H1 (cell line): ENCODE measurements at regions not wholly inside any gene's neighbourhood (a gene's known extent, or its start where the extent isn't known, plus 50 kb on each side); places are given as distances from the start of the nearest gene placed in this dataset.

ENCODE experiments used
- CTCF ChIA-PET: fragments of 300-600 bp; sonication (Branson Sonifier 250); formaldehyde crosslinking; loops from one replicate; lab custom pipeline; 2021; ENCODE audit not compliant: partially characterized antibody; lab: Charles Lee
- POLR2A ChIA-PET: fragments of 300-600 bp; sonication (Branson Sonifier 250); formaldehyde crosslinking; loops from one replicate; lab custom pipeline; 2021; ENCODE audit warnings: inconsistent platforms; ENCODE audit not compliant: partially characterized antibody; lab: Charles Lee
- DNase-seq, 2 experiments: peaks; one replicate each; pipeline versions ENCODE4 v3.0.0 to v3.0.0-alpha.2; 2010 to 2022; ENCODE audit warnings: low spot score in 2 of 2, low read depth in 1 of 2, mixed read lengths in 1 of 2
- FAIRE-seq: peaks from 2 replicates; lab custom pipeline; 2011; peaks lifted over from hg19 to GRCh38; lab: Jason Lieb, UNC
- H2AFZ ChIP-seq: 2 replicates; pipeline ENCODE4 v1.8.1; 2012; ENCODE audit warnings: low read length, inconsistent platforms
- H2AK5ac ChIP-seq: 2 replicates; pipeline ENCODE4 v1.6.1; 2013; ENCODE audit warnings: low read depth, low read length
- H2BK120ac ChIP-seq: replicated peaks from 2 replicates; pipeline ENCODE3; 2013; ENCODE audit warnings: low read depth, low read length, inconsistent platforms
- H2BK12ac ChIP-seq: 2 replicates; pipeline ENCODE4 v1.6.1; 2013; ENCODE audit warnings: low read depth, low read length
- H2BK15ac ChIP-seq: 2 replicates; pipeline ENCODE4 v1.6.1; 2013; ENCODE audit warnings: low read length
- H2BK20ac ChIP-seq: 2 replicates; pipeline ENCODE4 v1.6.1; 2013; ENCODE audit warnings: low read length
- H2BK5ac ChIP-seq: 2 replicates; pipeline ENCODE4 v1.6.1; 2013; ENCODE audit warnings: low read depth, low read length
- H3K14ac ChIP-seq: 2 replicates; pipeline ENCODE4 v1.6.1; 2013; ENCODE audit warnings: inconsistent platforms; ENCODE audit not compliant: insufficient read length
- H3K18ac ChIP-seq: 2 replicates; pipeline ENCODE4 v1.6.1; 2013; ENCODE audit warnings: low read length; ENCODE audit errors: extremely low read depth
- H3K23ac ChIP-seq: 2 replicates; pipeline ENCODE4 v1.6.1; 2013; ENCODE audit warnings: inconsistent platforms; ENCODE audit not compliant: insufficient read length
- H3K23me2 ChIP-seq: 2 replicates; pipeline ENCODE4 v1.6.1; 2013; ENCODE audit warnings: low read depth, low read length
- H3K27ac ChIP-seq: 2 replicates; pipeline ENCODE4 v1.6.1; 2011; ENCODE audit warnings: low read depth, low read length, inconsistent platforms
- H3K27me3 ChIP-seq, 4 experiments: replicated peaks in 1 of 4; 1 replicate in 1 of 4; 2 replicates in 3 of 4; pipeline versions ENCODE4 v1.6.1 to v1.8.1; 2011 to 2013; ENCODE audit warnings: low read length in 3 of 4, mild to moderate bottlenecking in 3 of 4, inconsistent platforms in 2 of 4, mixed read lengths in 2 of 4, moderate library complexity in 1 of 4; ENCODE audit not compliant: control insufficient read depth in 3 of 4, insufficient read depth in 3 of 4; ENCODE audit errors: extremely low read depth in 1 of 4
- H3K36me3 ChIP-seq, 4 experiments: 2 replicates each; pipeline versions ENCODE4 v1.6.1 to v1.8.1; 2011 to 2013; ENCODE audit warnings: mild to moderate bottlenecking in 4 of 4, low read length in 3 of 4, moderate library complexity in 2 of 4, control low read depth in 1 of 4, inconsistent platforms in 1 of 4; ENCODE audit not compliant: insufficient read depth in 4 of 4, control insufficient read depth in 2 of 4
- H3K4ac ChIP-seq: replicated peaks from 2 replicates; pipeline ENCODE3; 2013; ENCODE audit warnings: low read length, low read depth, mixed read lengths, inconsistent platforms; ENCODE audit not compliant: insufficient read length
- H3K4me1 ChIP-seq, 4 experiments: replicated peaks in 1 of 4; 1 replicate in 1 of 4; 2 replicates in 3 of 4; pipeline versions ENCODE4 v1.6.1 to v1.8.1; 2011 to 2013; ENCODE audit warnings: low read length in 3 of 4, inconsistent platforms in 2 of 4, mixed read lengths in 1 of 4; ENCODE audit not compliant: insufficient read depth in 4 of 4, control insufficient read depth in 3 of 4
- H3K4me2 ChIP-seq, 2 experiments: 2 replicates each; pipeline versions ENCODE4 v1.6.1 to v1.8.1; 2011 to 2013; ENCODE audit warnings: low read depth in 2 of 2, low read length in 2 of 2, control low read depth in 1 of 2, inconsistent platforms in 1 of 2, mild to moderate bottlenecking in 1 of 2; ENCODE audit not compliant: insufficient read depth in 1 of 2
- H3K4me3 ChIP-seq, 4 experiments: fragments of 200-600, 300-600 bp in 1 of 4; sonication (generic), shearing (Covaris generic), sonication (Bioruptor Twin) in 1 of 4; 2 replicates each; pipeline versions ENCODE4 v1.5.1 to v1.8.1; 2011 to 2016; ENCODE audit warnings: low read length in 4 of 4, low read depth in 3 of 4, control low read depth in 2 of 4, inconsistent platforms in 2 of 4, mild to moderate bottlenecking in 2 of 4, mixed read lengths in 1 of 4, moderate library complexity in 1 of 4; ENCODE audit not compliant: insufficient read depth in 2 of 4; ENCODE audit errors: extremely low read depth in 1 of 4
- H3K56ac ChIP-seq: replicated peaks from 2 replicates; pipeline ENCODE3; 2013; ENCODE audit warnings: low read depth, mild to moderate bottlenecking, mixed read lengths, low read length, inconsistent platforms; ENCODE audit not compliant: insufficient read length
- H3K79me1 ChIP-seq: 2 replicates; pipeline ENCODE4 v1.6.1; 2013; ENCODE audit warnings: low read depth, low read length, control low read depth
- H3K79me2 ChIP-seq, 2 experiments: 2 replicates each; pipeline versions ENCODE4 v1.6.1 to v1.8.1; 2012 to 2013; ENCODE audit warnings: low read length in 2 of 2, mild to moderate bottlenecking in 2 of 2, inconsistent platforms in 1 of 2; ENCODE audit not compliant: insufficient read depth in 2 of 2, control insufficient read depth in 1 of 2
- H3K9ac ChIP-seq, 4 experiments: replicated peaks in 1 of 4; 1 replicate in 1 of 4; 2 replicates in 3 of 4; pipeline versions ENCODE4 v1.6.1 to v1.8.1; 2011 to 2013; ENCODE audit warnings: low read depth in 3 of 4, low read length in 3 of 4, control low read depth in 2 of 4, mild to moderate bottlenecking in 2 of 4, moderate library complexity in 2 of 4, inconsistent platforms in 1 of 4; ENCODE audit errors: extremely low read depth in 1 of 4
- H3K9me3 ChIP-seq, 2 experiments: 2 replicates each; pipeline versions ENCODE4 v1.6.1 to v1.8.1; 2012 to 2013; ENCODE audit warnings: mild to moderate bottlenecking in 2 of 2, moderate library complexity in 2 of 2, control low read depth in 1 of 2, inconsistent platforms in 1 of 2, low read depth in 1 of 2, low read length in 1 of 2, mixed read lengths in 1 of 2; ENCODE audit not compliant: insufficient read depth in 2 of 2
- H4K20me1 ChIP-seq, 2 experiments: replicated peaks in 1 of 2; 2 replicates each; pipeline versions ENCODE3 to v1.8.1; 2011 to 2013; ENCODE audit warnings: inconsistent platforms in 2 of 2, low read length in 2 of 2, mild to moderate bottlenecking in 1 of 2; ENCODE audit not compliant: insufficient read depth in 2 of 2, control insufficient read depth in 1 of 2
- H4K5ac ChIP-seq: 2 replicates; pipeline ENCODE4 v1.6.1; 2013; ENCODE audit warnings: low read length, low read depth, mixed read lengths, inconsistent platforms; ENCODE audit not compliant: insufficient read length
- H4K8ac ChIP-seq: 2 replicates; pipeline ENCODE4 v1.8.0; 2013; ENCODE audit warnings: mild to moderate bottlenecking, moderate library complexity, low read length, inconsistent platforms; ENCODE audit not compliant: insufficient read depth; ENCODE audit errors: extremely low read depth
- H4K91ac ChIP-seq: replicated peaks from 2 replicates; pipeline ENCODE3; 2013; ENCODE audit warnings: low read length, mixed read lengths, inconsistent platforms; ENCODE audit not compliant: insufficient read length
- ATF3 ChIP-seq: IDR thresholded peaks from 2 replicates; pipeline ENCODE4 v1.6.1; 2011; ENCODE audit warnings: low read depth, mild to moderate bottlenecking, low read length; ENCODE audit not compliant: insufficient read depth
- BCL11A ChIP-seq, 2 experiments: IDR thresholded peaks; one replicate each; pipeline ENCODE4 v1.6.1; 2011; ENCODE audit warnings: low read depth in 2 of 2, low read length in 2 of 2, mild to moderate bottlenecking in 2 of 2
- CTBP2 ChIP-seq: IDR thresholded peaks from 2 replicates; pipeline ENCODE4 v1.7.0; 2011; ENCODE audit warnings: borderline replicate concordance, mild to moderate bottlenecking, moderate library complexity, mixed read lengths, low read length; ENCODE audit not compliant: insufficient read depth, insufficient read length
- EGR1 ChIP-seq: IDR thresholded peaks from 2 replicates; pipeline ENCODE4 v1.6.1; 2011; ENCODE audit warnings: low read depth, low read length, borderline replicate concordance
- EP300 ChIP-seq, 2 experiments: IDR thresholded peaks; 1 replicate in 1 of 2; 2 replicates in 1 of 2; pipeline ENCODE4 v1.6.1; 2011 to 2012; ENCODE audit warnings: low read depth in 2 of 2, low read length in 2 of 2, mild to moderate bottlenecking in 2 of 2, borderline replicate concordance in 1 of 2, inconsistent platforms in 1 of 2, moderate library complexity in 1 of 2
- KDM5A ChIP-seq: fragments of 200-600 bp; IDR thresholded peaks from 2 replicates; pipeline ENCODE4 v1.7.1; 2012; ENCODE audit warnings: mild to moderate bottlenecking, low read length, inconsistent platforms, mixed read lengths
- NANOG ChIP-seq: IDR thresholded peaks from 2 replicates; pipeline ENCODE4 v1.6.1; 2011; ENCODE audit warnings: low read length, low read depth, mild to moderate bottlenecking, inconsistent platforms; ENCODE audit not compliant: insufficient read depth, poor library complexity, severe bottlenecking
- RBBP5 ChIP-seq: IDR thresholded peaks from 2 replicates; pipeline ENCODE4 v1.7.1; 2012; ENCODE audit warnings: low read depth, mild to moderate bottlenecking, inconsistent platforms, low read length, moderate library complexity, borderline replicate concordance
- SUZ12 ChIP-seq: fragments of 200-600 bp; sonication (generic); IDR thresholded peaks from 2 replicates; pipeline ENCODE4 v1.6.1; 2012; ENCODE audit warnings: mild to moderate bottlenecking, inconsistent platforms, low read length, moderate library complexity, mixed read lengths
- TEAD4 ChIP-seq: IDR thresholded peaks from 2 replicates; pipeline ENCODE4 v1.6.1; 2012; ENCODE audit warnings: low read depth, low read length, inconsistent platforms, mixed read lengths
- WGBS, 2 experiments: shearing (Covaris generic) in 1 of 2; methylation state at CpG; one replicate each; pipeline versions ENCODE4 v1.1.6 to v1.1.7; 2013 to 2015; ENCODE audit warnings: low lambda C conversion rate in 2 of 2, mixed read lengths in 2 of 2, inconsistent platforms in 1 of 2, low coverage in 1 of 2, missing lambda C conversion rate in 1 of 2; ENCODE audit not compliant: insufficient replicate concordance in 2 of 2, insufficient coverage in 1 of 2, insufficient read length in 1 of 2; ENCODE audit errors: extremely low coverage in 1 of 2, missing lambda C conversion rate in 1 of 2; 5-methylcytosine and 5-hydroxymethylcytosine counted together

GRCh38 chr9:107691664-107692063 lies 202.1 kb upstream of the KLF4 start:
- no peak overlapping the region for H3K4ac ChIP-seq
- no peaks in the 10 kb centered on the region for H3K79me1 ChIP-seq
- no peak overlapping the region for H3K9ac ChIP-seq
- no peak overlapping the region for H3K27ac ChIP-seq
- H3K79me2 ChIP-seq, result no peaks in the 10 kb centered on the region
- FAIRE-seq (no peak), DNase-seq (no peak)
- no peak overlapping the region for H3K56ac ChIP-seq
- H3K18ac ChIP-seq, result no peak overlapping the region
- no peak overlapping the region for H2AK5ac ChIP-seq
- no peak overlapping the region for H2BK5ac ChIP-seq
- no peaks in the 10 kb centered on the region for H3K23me2 ChIP-seq
- 87% methylated on average over 2 of the region's 2 CpGs; no CpG with 5 or more reads in 1 of the 2 experiments for WGBS, 2 experiments
- H4K8ac ChIP-seq, result no peak overlapping the region
- ChIA-PET POLR2A (interaction anchor here (0.6 kb wide), 1 partner anchor 205 kb away, joined by 3 read pairs; no protein-coding TSS in a partner anchor), CTCF (no interaction called here)
- no peak overlapping the region for H2BK15ac ChIP-seq
- H2BK20ac ChIP-seq, result no peak overlapping the region
- no peaks in the 10 kb centered on the region for H3K27me3 ChIP-seq
- H2BK120ac ChIP-seq, result no peak overlapping the region
- H3K14ac ChIP-seq, result no peak overlapping the region
- H3K9me3 ChIP-seq, result peaks cover 0 to 4% of the 10 kb centered on the region in 2 experiments; a peak in 2 of 4 replicates
- H3K4me3 ChIP-seq, result no peak overlapping the region
- no peak overlapping the region for H3K4me2 ChIP-seq
- TF ChIP-seq RBBP5 (no peak), SUZ12 (no peak), EGR1 (no peak), BCL11A (IDR thresholded peaks at IDR 0.05; ENCODE audit: low read depth in 2 of 2, low read length in 2 of 2) (no peak), TEAD4 (no peak), ATF3 (no peak), CTBP2 (no peak), EP300 (IDR thresholded peaks at IDR 0.05; ENCODE audit: borderline replicate concordance in 1 of 2, low read depth in 2 of 2, low read length in 2 of 2) (no peak), NANOG (no peak), KDM5A (no peak)
- no peak overlapping the region for H4K5ac ChIP-seq
- H3K23ac ChIP-seq, result no peak overlapping the region
- H2AFZ ChIP-seq, result no peak overlapping the region
- H3K4me1 ChIP-seq, result no peaks in the 10 kb centered on the region
- H3K36me3 ChIP-seq, result no peaks in the 10 kb centered on the region
- H2BK12ac ChIP-seq, result no peak overlapping the region
- H4K91ac ChIP-seq, result no peak overlapping the region
- H4K20me1 ChIP-seq, result no peaks in the 10 kb centered on the region
